Stimulated activated CD4-positive, alpha-beta T cell treated with anti-CD3 and anti-CD28 coated beads, Interleukin-2, amount 100 ng/mL, for 48 hours (primary cell): ENCODE measurements at regions not wholly inside any gene's neighbourhood (a gene's known extent, or its start where the extent isn't known, plus 50 kb on each side); places are given as distances from the start of the nearest gene placed in this dataset.

Experiments
- DNase-seq, 2 donors: peaks; one replicate each; pipeline ENCODE4 v3.0.0-alpha.2; 2020

DNA sequence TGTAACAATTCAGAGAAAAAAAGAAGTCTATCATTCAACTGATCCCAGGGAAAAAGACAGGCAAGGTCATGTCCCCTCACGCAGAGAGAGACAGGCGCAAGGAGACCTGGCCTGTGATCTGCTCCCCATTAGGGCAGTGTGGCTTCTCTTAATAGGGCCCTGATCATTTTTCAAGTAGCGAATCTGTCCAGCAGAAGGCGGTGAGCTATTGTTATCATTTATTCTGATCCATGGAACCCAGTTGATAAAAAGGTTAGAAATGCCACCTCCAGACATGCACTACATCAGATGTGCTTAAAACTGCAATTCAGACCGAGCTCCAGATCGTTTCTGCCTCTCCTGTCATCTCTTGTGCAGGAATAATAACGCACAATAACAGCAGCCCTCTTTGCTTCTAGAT, 1025.6 kb upstream of the PIK3C3 start:
- DNase-seq: no peak

DNA sequence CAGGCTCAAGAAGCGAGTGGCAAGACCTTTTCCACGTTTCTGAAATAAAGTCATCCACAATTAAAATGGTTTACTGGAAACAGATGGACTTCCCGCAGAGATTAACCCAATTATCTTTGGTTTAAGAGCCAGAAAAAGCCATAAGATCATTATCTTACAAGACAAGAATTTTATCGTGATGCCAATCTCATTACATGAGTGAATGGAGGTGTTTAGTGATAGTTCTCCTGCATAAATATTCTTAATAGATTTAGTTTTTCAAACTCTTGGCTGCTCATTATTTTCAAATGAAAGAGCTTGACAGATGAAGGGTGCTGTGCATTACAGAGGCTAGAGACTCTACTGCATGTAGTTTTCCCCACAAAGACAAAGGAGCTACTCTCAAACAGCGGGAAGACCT, 1028.4 kb upstream of the PIK3C3 start:
- no peak for DNase-seq

DNA sequence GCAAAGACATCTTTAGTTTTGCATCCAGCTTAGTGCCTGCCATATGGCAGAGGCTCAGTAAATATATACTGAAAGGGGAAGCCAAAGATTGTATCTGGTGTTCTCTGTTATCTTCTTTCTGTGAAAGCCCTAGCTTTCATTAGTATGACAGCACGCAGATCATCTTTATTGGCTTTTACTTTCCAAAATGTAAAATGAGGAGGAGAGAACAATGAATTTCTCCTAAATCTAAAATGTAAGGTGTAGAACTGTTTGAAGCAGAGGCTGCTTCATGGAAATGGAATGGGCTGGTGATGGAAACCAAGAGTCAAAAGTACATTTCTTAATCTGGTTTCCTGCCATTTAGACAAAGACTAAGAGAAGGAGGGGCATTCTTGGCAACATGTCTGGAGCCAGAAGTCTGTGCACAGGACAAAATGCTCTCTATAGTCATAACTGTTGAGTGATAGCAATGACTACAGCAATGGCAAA, 1029.9 kb upstream of the PIK3C3 start:
- no peak for DNase-seq

DNA sequence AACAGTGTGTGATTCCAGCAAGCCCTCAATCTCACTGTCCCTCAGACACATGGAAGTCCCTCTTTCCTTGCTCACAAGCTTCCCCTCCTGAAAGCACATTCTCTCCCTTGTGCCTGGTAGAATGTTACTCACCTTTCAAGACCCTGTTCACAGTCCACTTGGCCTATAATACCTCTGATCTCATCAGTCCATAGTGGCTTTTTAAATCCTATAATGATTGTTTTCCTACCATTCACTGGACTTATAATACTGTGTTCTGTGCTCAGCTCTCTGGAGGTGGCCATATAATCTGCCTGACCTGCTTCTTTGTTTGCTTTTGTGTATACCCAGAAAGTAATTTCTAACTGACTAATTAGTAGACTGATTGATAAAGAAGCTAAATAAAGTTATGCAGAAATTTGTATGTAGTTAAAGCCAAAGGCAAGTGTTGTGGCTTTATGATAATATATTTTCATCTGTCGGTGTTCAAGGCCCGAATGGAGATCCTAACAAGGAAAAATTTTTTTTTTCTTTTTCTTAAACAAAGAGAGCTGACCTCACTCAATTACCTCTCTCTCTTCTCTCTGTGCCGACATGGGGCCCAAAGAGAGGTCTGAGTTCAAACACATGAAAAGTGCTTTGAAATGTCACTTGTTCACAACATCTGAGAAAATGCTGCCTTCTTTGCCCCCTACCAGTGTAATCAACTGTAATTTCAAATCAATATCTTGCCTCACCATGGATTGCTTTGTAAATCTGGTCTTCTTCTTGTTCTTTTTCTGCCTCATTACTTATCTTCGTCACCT, 1033.0 kb upstream of the PIK3C3 start:
- no peak for DNase-seq

DNA sequence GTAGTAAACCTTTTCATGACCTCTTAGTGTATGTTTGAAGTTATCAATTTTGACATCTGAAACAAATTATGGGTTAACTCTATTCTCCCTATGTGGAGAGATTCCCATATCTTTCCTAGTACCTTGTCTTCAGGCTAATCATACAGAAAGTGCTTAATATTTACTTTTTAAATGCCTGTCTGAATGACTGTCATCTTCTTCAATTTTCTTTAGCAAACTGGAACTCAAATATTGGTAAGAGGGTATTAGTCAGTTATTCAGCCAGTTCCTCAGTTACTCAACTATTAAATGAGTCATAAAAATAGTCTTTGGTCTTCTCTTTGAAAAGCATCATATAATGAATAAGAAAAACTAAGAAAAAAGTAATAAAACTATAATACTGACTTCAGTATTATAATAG, 1038.0 kb upstream of the PIK3C3 start:
- DNase-seq: no peak

DNA sequence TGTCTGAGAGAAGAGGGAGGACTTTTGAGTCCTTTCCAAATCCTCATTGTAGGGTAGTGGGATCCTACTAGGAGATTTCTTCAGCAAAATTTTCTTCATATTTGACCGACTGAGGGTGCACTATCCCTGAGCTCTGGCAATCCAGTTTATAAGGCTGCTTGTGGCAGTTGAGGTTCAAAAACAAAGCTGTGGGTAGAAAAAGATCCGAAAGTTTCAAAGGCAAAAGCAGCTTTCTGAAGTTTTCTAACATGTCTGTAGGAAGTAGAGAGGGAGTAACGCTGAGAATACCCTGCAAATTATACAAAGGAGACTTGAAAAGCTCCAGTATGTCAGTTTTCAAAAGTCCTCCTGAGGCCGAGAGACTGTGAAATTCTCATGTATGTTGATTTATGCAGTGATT, 1039.3 kb upstream of the PIK3C3 start:
- no peak for DNase-seq

DNA sequence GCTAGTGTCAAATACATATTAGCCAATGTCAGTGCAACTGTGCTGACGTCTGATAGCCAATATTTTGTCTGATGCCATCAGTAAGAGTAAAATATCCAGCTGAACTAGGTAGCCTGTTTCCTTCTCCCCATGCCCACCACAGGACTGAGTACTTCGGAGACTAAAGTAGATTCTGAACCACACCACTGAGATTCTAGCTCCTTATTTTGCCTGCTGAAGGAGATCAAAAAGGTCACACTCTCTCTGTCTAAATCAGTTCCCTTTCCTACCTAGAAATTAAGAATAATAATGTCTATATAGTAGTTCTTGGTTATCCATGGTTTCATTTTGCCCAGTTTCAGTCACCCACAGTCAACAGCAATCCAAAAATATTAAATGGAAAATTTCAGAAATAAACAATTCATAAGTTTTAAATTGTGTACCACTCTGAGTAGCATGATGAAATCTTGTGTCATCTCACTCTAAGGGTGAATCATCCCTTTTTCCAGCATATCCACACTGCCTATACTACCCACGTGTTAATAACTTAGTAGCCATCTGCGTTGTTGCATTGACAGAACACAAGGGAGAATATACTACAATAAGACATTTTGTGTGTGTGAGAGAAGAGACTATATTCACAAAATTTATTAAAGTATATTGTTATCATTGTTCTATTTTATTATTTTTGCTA, 1043.3 kb upstream of the PIK3C3 start:
- DNase-seq: no peak

DNA sequence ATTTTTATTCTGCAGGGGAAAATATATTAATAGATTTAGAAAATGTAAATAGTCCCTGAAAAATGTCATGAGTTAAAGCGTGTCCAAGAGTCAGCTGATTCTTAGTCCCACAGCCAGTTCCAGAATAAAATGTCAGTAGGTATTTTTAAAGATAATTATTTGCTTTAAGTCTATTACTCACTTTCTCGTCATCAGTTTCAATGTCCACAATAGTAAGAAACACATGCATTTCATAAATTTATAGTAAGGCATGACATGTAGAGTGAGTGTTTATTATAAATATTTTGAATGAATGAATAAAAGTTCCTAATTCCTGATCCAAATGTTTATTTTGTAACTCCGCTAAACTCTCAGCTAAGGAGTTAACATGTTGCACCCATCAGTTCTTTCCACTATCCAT, 1044.0 kb upstream of the PIK3C3 start:
- DNase-seq: no peak

DNA sequence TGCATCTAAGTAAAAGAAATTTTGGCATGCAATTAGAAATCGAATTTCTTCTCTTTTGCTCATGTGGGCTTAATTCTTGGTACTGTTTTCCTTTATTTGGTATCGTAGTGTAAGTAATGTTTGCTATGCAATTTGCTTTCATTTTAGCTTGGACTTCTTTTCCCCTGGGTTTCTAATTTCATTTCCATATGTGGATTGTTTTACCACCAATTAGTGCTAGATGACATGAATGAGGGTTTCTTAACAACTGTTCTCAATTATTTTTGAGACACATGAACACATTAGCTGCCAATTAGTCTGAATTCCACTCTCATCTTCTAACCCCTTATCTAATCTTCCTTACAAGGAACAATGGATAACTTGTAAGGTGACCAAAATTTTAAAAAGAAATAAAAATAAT, 1047.2 kb upstream of the PIK3C3 start:
- no peak for DNase-seq

DNA sequence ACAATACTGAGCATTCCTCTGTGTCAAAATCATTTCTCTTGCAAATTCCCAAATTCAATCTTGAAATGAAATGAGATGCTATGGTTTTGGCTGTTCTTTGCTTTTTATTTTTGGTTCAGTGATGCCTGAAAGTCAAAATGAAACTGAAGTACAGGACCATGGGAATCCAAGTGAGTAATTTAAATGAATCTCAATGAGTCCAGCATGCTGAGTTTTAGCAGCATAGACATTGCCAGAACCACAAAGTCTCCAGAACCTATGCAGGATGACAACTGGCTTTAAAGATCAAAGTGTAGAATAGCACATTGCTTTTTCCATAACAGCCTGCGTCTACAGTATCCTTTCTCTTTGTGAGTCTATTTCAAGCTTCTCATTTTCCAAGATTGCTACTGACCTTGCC, 1050.7 kb upstream of the PIK3C3 start:
- DNase-seq: no peak

DNA sequence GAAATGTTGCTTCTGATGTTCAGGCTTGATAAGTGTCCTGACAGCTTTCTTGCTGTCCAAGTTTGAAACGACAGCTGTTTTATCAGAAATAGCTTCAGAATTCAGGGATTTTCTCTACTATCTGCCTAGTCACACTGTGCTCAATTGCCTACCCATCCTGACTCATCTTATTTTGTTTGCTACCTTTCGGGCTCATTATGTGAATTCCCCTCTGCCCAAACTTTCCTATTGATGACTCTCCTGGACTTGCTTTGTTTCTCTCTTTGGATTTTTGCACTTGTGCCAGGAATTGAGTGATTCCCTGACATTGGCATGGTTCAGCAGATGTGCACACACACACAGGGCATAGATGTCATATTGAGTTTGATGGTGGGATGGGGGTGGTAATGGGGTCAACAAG, 1052.6 kb upstream of the PIK3C3 start:
- no peak for DNase-seq

DNA sequence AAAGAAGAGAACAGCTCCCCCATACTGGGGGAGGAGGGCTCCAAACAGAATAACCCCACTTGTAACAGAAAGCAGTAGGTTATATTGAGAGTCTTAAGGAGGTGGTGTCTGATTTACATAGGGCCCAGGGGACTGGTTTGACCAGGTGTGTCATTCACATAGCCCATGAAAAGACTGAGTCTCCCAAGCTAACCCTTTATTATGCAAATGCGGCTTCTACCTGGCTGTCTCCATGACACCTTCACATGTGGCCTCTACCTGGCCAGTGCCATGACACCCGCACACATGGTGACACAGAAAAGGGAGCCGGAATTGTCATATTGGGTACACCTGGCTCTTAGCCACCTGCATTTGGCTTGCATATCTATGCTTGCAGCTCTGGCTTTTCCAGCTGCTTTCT, 1057.2 kb upstream of the PIK3C3 start:
- DNase-seq: no peak

DNA sequence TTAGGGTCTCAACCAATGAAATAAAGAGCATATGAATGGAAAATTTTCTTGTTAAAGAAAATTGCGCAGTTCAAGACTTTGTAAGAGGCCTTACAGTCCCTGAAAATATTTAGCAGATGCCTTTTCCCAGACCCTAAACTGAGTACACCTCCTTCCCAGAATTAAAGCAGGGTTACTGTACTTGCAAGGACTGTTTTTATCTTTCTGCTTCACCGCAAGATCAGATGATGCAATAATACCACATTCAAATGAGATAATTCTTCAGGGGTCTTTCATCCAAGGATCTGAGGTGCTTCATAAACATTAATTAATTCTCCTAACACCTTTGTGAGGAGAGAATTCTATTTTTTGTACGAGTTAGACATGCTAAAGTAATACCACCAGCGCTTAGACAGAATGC, 1071.8 kb upstream of the PIK3C3 start:
- no peak for DNase-seq

DNA sequence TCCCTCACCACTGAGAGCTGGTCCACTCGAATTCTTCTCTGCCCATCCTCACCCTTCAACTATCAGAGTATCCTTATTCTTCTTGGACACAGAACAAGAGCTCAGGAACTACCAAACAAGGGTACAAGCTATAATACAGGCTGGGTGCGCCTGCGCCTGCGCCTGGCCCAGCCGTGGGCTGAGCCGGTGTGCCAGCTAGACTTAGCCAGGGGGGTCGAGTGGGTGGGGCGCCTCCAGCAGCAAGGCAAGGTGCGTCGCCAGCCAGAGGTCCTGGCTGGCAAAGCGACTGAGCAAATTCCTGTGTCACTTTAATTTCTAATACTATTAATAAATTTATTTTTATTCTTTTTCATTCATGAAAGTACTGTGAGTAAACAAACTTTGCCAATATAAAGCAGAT, 1072.6 kb upstream of the PIK3C3 start:
- DNase-seq: no peak

DNA sequence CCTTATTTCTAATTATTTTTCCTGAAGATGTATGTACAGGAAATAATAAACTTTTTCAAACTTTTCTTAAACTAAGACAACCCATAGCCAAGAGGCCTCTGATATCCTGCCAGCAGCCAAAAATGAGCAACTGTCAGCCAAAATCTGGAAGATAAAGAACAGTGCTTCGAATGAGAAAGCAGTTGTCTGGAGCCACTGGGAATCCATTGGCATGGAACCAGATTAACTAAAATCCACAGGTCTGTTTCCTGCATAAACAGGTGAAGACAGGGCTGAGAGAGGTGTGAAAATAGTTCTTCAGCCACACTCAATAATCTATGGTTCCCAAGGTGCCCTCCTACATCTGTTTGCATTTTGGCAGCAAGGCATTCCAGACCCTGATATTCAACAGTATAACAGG, 1076.7 kb upstream of the PIK3C3 start:
- DNase-seq: no peak

DNA sequence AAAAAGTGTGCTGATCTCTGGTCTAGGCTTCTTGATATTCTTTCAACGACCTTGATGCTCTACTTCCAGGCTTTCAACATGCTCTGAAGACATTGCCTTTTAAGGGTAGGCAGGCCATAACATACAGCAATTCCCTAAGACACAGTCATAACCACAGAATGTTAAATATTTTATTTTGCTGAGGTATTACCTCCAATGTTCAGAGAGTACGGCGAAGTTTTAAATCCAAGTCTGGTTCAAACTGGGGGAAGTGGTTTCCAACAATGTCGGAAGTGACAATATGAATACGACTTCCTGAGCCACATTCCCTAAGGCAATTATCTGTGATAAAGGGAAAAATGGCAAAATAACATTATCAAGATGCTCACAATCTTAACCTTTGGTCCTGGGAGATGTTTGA, 1077.9 kb upstream of the PIK3C3 start:
- DNase-seq: no peak

DNA sequence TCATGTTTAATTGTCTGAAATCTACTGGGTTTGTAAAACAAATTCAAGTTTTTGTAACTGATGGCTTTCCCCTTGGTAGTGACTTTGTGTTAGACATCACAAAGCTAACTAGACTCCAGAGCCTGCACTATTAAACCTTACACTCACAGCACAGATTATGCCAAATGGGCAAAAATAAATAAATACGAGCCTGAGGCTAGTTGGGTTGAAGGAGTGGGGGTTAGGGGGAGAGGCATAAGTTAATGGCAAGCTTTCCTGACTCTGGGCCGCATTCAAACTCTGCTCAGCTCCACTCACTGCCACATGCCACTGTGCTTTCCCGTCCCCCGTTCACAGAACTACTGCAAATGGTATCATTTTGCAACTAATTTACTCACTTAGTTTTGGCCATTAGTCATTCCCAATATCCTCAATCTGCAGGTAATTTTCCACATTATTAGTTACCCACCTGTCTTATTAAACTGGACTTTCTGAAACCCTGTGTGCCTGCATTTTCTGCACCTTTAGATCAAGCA, 1079.9 kb upstream of the PIK3C3 start:
- no peak for DNase-seq

DNA sequence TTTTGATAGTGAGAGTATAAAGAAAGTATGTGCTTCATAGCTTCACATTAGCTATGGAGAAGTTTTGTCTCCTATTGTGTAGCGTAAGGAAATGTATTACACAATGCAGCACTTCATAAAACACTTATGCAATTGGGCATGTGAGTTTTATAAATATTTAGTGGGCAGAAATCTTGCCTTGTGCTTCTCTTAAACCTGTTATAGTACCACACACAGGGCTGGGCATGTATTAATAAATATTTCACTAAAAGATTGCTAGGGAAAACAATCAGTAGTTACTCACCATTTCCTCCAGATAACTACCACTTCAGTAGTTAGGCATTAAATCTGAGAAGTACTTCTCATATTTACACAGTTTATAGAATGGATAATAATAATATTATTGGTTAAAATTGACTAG, 1080.8 kb upstream of the PIK3C3 start:
- no peak for DNase-seq

DNA sequence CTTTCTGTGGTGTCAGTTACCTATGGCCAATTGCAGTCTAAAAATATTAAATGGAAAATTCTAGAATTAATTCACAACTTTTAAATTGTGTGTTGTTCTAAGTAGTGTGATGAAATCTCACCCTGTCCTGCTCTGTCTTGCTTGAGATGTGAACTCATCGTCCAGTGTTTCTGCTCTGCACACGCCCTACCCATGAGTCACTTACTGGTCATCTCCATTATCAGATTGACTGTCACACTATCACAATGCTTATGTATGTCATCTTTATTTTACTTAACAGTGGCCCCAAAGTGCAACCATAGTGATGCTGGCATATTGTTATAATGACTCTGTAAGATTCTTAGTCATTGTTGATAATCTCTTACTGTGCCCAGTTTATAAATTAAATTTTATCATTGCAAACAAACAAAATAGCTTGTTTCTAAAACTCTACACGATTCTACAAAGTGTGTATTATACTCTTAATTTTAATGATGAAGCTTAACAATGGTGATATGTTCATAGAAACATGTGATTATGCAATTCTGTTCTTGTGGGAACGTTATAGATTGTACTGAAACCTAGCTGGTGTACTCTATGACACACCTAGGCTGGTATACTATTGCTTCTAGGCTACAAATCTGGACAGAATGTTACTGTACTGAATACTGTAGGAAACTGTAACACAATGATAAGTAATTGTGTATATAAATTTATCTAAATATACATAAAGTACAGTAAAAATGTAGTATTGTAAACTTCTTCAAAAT, 1086.8 kb upstream of the PIK3C3 start:
- no peak for DNase-seq

DNA sequence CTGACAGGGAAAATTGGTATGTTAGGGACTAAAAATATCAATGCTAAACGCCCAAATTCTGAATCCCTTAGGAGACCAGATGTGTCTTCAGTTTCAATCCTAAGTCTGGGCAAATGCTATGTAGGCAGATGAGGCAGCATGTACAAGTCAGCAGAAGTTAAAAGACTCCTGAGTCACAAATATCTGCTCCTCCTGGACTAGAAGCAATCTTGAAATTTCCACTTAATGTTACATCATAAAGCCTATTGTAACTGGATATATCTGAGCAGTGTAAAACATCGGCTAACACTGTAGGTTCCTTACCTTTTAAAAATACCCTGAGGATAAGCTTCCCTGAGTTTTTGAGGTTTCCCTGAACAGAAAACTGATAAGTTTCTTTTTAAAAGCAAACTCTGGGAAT, 1087.6 kb upstream of the PIK3C3 start:
- no peak for DNase-seq

DNA sequence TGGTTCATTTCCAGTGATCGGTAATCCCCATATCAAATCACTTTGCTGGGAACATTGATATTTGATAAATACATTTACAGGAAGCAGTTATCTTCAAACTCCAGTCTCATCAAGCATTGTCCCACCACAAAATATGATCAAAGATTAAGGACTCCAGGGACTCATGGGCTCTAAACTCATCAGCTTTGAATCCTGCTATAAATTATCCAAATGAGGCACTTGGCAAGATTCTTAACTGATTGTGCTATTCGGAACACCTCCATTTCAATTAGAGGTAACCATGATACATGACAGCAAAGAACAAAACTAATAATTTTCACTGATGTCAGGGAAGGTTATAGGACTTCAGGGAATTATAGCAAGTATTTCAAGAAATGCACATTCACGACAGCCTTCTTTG, 1088.1 kb upstream of the PIK3C3 start:
- no peak for DNase-seq

DNA sequence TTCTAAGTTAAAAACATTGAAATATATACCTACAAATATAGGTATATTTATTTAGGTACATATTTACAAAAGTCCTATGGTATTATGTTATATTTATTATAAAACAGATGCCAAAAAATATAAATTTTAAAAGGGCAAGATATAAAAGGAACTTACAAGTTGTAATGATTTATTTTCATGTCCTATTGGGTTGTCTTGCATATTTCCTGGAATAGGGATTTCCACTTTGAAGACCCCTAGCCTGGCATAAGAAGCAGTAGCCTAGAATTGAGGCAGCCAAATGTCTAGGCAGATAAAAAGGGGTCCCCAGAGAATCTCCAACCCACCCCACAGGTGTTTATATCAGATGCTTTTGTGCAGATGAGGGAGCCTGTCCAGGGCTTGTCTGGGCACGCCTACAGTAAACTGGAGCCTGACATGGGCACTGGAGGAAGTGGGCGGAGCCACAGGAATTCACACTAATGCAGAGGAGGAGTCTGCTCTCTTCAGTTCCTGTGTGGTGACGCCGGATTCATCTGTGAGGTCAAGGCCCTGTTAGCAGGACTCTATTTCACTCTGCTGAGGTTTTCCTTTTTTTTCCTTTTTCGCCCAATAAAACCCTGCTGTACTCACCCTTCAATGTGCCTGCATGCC, 1088.9 kb upstream of the PIK3C3 start:
- no peak for DNase-seq

DNA sequence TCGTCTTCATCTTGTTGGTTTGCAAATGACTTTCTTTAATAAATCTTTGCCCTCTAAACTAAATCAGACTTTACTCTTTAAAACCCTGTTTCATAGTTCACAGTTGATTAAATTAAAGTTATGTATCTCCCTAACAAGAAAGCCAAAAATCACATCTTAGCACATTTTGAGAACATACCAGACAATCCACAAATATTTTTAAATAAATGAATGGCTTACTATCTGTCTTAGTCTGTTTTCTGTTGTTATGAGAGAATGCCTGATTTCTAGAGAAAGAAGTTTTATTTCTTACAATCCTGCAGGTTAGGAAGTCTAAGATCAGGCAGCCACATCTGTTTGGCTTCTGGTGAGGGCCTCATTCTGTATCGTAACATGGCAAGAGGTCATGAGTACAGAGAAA, 1090.2 kb upstream of the PIK3C3 start:
- no peak for DNase-seq
